Tibial nerve (tissue), 3 donors: ENCODE measurements at regions not wholly inside any gene's neighbourhood (a gene's known extent, or its start where the extent isn't known, plus 50 kb on each side); places are given as distances from the start of the nearest gene placed in this dataset.

ENCODE experiments used
- CTCF ChIP-seq, 5 experiments: fragments of 200-600 bp in 3 of 5; fragments of 450-650 bp in 2 of 5; sonication (generic) in 3 of 5; IDR thresholded peaks; one replicate each; pipeline ENCODE4 v1.5.1; 2016 to 2019; ENCODE audit warnings: antibody characterized with exemption in 5 of 5, mild to moderate bottlenecking in 3 of 5, moderate library complexity in 2 of 5
- POLR2A ChIP-seq, 2 donors: fragments of 450-650 bp; IDR thresholded peaks; one replicate each; pipeline ENCODE4 v1.6.1; 2017; ENCODE audit warnings: antibody characterized with exemption in 2 of 2, mild to moderate bottlenecking in 2 of 2, moderate library complexity in 2 of 2

- no peak for TF ChIP-seq POLR2A (IDR thresholded peaks at IDR 0.05)
- TF ChIP-seq CTCF (IDR thresholded peaks at IDR 0.05): no peak
Observed at GRCh38 chr11:112617977-112618826, 343.0 kb upstream of the NCAM1 start.
